ENCODE measurements at regions not wholly inside any gene's neighbourhood (a gene's known extent, or its start where the extent isn't known, plus 50 kb on each side); places are given as distances from the start of the nearest gene placed in this dataset.

GRCh38 chr3:73926360-73927202 is 301.8 kb upstream of the PDZRN3 start:
- TF ChIP-seq CTCF (IDR thresholded peaks at IDR 0.05 in 8 of 11, conservative IDR thresholded peaks at IDR 0.05 in 3 of 11) (no peak), POLR2A (IDR thresholded peaks at IDR 0.05) (no peak), POLR2AphosphoS5 (IDR thresholded peaks at IDR 0.05) (no peak)
